ENCODE measurements at regions not wholly inside any gene's neighbourhood (a gene's known extent, or its start where the extent isn't known, plus 50 kb on each side); places are given as distances from the start of the nearest gene placed in this dataset.
"Not testable (repeated sequence)": the region's sequence is repeated elsewhere in the genome, so short reads cannot be mapped to it uniquely, and the experiment has no call there.

GRCh38 chr6:119461187-119461586, 111.6 kb upstream of the MAN1A1 start:
- DNase-seq: no peak

- DNase-seq: no peak
Observed at GRCh38 chr6:119459207-119459974, 109.8 kb upstream of the MAN1A1 start.

- DNase-seq: no peak
Observed at GRCh38 chr6:119454714-119455113, 105.2 kb upstream of the MAN1A1 start.

- no peak for DNase-seq
Observed at GRCh38 chr6:119453242-119454200, 104.0 kb upstream of the MAN1A1 start.

- peak; percentile 34 for DNase-seq
Observed at GRCh38 chr6:119449331-119450156, 100.0 kb upstream of the MAN1A1 start.

- no peak for DNase-seq
Observed at GRCh38 chr6:119447921-119448320, 98.4 kb upstream of the MAN1A1 start.

- DNase-seq: no peak
Observed at GRCh38 chr6:119446609-119447008, 97.0 kb upstream of the MAN1A1 start.

GRCh38 chr6:119446115-119446554, 96.6 kb upstream of the MAN1A1 start:
- DNase-seq: peak; percentile 24

GRCh38 chr6:119445666-119446065, 96.1 kb upstream of the MAN1A1 start:
- DNase-seq: no peak

- DNase-seq: peak; percentile 44
Observed at GRCh38 chr6:119444642-119445557, 95.3 kb upstream of the MAN1A1 start.

GRCh38 chr6:119443993-119444641, 94.6 kb upstream of the MAN1A1 start:
- no peak for DNase-seq

GRCh38 chr6:119442776-119443184, 93.2 kb upstream of the MAN1A1 start:
- peak; percentile 67 for DNase-seq

- no peak for DNase-seq
Observed at GRCh38 chr6:119440953-119441352, 91.4 kb upstream of the MAN1A1 start.

- peak; percentile 18 for DNase-seq
Observed at GRCh38 chr6:119436583-119436982, 87.0 kb upstream of the MAN1A1 start.

- DNase-seq: no peak
Observed at GRCh38 chr6:119431799-119432198, 82.2 kb upstream of the MAN1A1 start.

GRCh38 chr6:119430805-119431204, 81.2 kb upstream of the MAN1A1 start:
- no peak for DNase-seq

- no peak for DNase-seq
Observed at GRCh38 chr6:119428633-119429032, 79.1 kb upstream of the MAN1A1 start.

- DNase-seq: no peak
Observed at GRCh38 chr6:119426619-119427018, 77.1 kb upstream of the MAN1A1 start.

GRCh38 chr6:119423996-119424395, 74.4 kb upstream of the MAN1A1 start:
- DNase-seq: no peak

- not testable (repeated sequence) for DNase-seq
Observed at GRCh38 chr6:119418084-119418483, 68.5 kb upstream of the MAN1A1 start.

- DNase-seq: no peak
Observed at GRCh38 chr6:119407156-119407555, 57.6 kb upstream of the MAN1A1 start.

All from hematopoietic multipotent progenitor cell treated with erythropoietin and hydrocortisone succinate and interleukin-3 and kit ligand, for 6 days (in vitro differentiated cells).